Adipose tissue (tissue), 3 donors: ENCODE measurements at regions not wholly inside any gene's neighbourhood (a gene's known extent, or its start where the extent isn't known, plus 50 kb on each side); places are given as distances from the start of the nearest gene placed in this dataset.

Experiments used
- H3K27ac ChIP-seq: one replicate; pipeline ENCODE4 v1.5.1; 2013; ENCODE audit warnings: low read depth, low read length
- WGBS, 3 donors: extraction: QIAGEN DNeasy Blood & Tissue Kit; methylation state at CpG; one replicate each; pipeline ENCODE4 v1.1.7; 2013; 5-methylcytosine and 5-hydroxymethylcytosine counted together
- donor health status: healthy with polysubstance abuse.
- donor health status: Bipolar disorder and iron deficiency.
- donor health status: healthy.

GRCh38 chr1:164233149-164233548 is 325.8 kb upstream of the PBX1 start:
- no peak overlapping the region for H3K27ac ChIP-seq
- WGBS, 3 donors = 53 to 57% (median 57%) methylated on average over 3 of the region's 3 CpGs

GRCh38 chr1:164240081-164240480 is 318.9 kb upstream of the PBX1 start:
- H3K27ac ChIP-seq = no peak overlapping the region
- WGBS, 3 donors = 52 to 76% (median 70%) methylated on average over 4 of the region's 4 CpGs

GRCh38 chr1:164250365-164250764 is 308.6 kb upstream of the PBX1 start:
- no peak overlapping the region for H3K27ac ChIP-seq

GRCh38 chr1:164256456-164256855 is 302.5 kb upstream of the PBX1 start:
- WGBS, 3 donors = 69 to 85% (median 72%) methylated on average over 3 of the region's 3 CpGs
- no peak overlapping the region for H3K27ac ChIP-seq

- H3K27ac ChIP-seq = no peak overlapping the region
- 77 to 79% (median 79%) methylated on average over 2 of the region's 2 CpGs for WGBS, 3 donors
Observed at GRCh38 chr1:164261691-164262240, 297.2 kb upstream of the PBX1 start.

- no peak overlapping the region for H3K27ac ChIP-seq
- 75 to 89% (median 76%) methylated on average over 3 of the region's 3 CpGs for WGBS, 3 donors
Observed at GRCh38 chr1:164263540-164263939, 295.4 kb upstream of the PBX1 start.

- WGBS, 3 donors = 52 to 54% (median 53%) methylated on average over 2 of the region's 2 CpGs
- H3K27ac ChIP-seq = no peak overlapping the region
Observed at GRCh38 chr1:164265232-164265631, 293.8 kb upstream of the PBX1 start.

- no peak overlapping the region for H3K27ac ChIP-seq
Observed at GRCh38 chr1:164272156-164272555, 286.8 kb upstream of the PBX1 start.

GRCh38 chr1:164296172-164296571 is 262.8 kb upstream of the PBX1 start:
- WGBS, 3 donors = 75 to 81% (median 77%) methylated on average over 7 of the region's 7 CpGs
- no peak overlapping the region for H3K27ac ChIP-seq

GRCh38 chr1:164308101-164308500 is 250.9 kb upstream of the PBX1 start:
- no peak overlapping the region for H3K27ac ChIP-seq

- H3K27ac ChIP-seq = no peak overlapping the region
- 59 to 83% (median 80%) methylated on average over 3 of the region's 3 CpGs for WGBS, 3 donors
Observed at GRCh38 chr1:164310166-164310565, 248.8 kb upstream of the PBX1 start.

- WGBS, 3 donors = 52 to 65% (median 59%) methylated on average over 5 of the region's 5 CpGs
- no peak overlapping the region for H3K27ac ChIP-seq
Observed at GRCh38 chr1:164311377-164311776, 247.6 kb upstream of the PBX1 start.

- WGBS, 3 donors = 4 to 5% (median 5%) methylated on average over 48 to 56 of the region's 56 CpGs
- H3K27ac ChIP-seq = no peak overlapping the region
Observed at GRCh38 chr1:164320790-164321731, 237.9 kb upstream of the PBX1 start.

- no peak overlapping the region for H3K27ac ChIP-seq
- 91 to 94% (median 92%) methylated on average over 6 of the region's 6 CpGs for WGBS, 3 donors
Observed at GRCh38 chr1:164325786-164326185, 233.2 kb upstream of the PBX1 start.

GRCh38 chr1:164333387-164333786 is 225.6 kb upstream of the PBX1 start:
- H3K27ac ChIP-seq = no peak overlapping the region
- 82 to 92% (median 85%) methylated on average over 5 of the region's 5 CpGs for WGBS, 3 donors

GRCh38 chr1:164337394-164337793 is 221.6 kb upstream of the PBX1 start:
- 47 to 66% (median 61%) methylated on average over 2 of the region's 2 CpGs for WGBS, 3 donors

GRCh38 chr1:164337885-164338284 is 221.1 kb upstream of the PBX1 start:
- 91 to 96% (median 95%) methylated on average over 1 of the region's 1 CpG for WGBS, 3 donors
- no peak overlapping the region for H3K27ac ChIP-seq

More at GRCh38 chr1:164337394-164337793, 221.6 kb upstream of the PBX1 start:
- H3K27ac ChIP-seq = no peak overlapping the region

GRCh38 chr1:164343189-164343588 is 215.8 kb upstream of the PBX1 start:
- no peak overlapping the region for H3K27ac ChIP-seq
- 77 to 84% (median 83%) methylated on average over 2 of the region's 2 CpGs for WGBS, 3 donors

GRCh38 chr1:164347980-164348379 is 211.0 kb upstream of the PBX1 start:
- H3K27ac ChIP-seq = no peak overlapping the region
- 93 to 97% (median 96%) methylated on average over 2 of the region's 2 CpGs for WGBS, 3 donors

GRCh38 chr1:164356511-164356910 is 202.5 kb upstream of the PBX1 start:
- no peak overlapping the region for H3K27ac ChIP-seq
- WGBS, 3 donors = 93 to 96% (median 94%) methylated on average over 11 of the region's 11 CpGs
